ENCODE measurements at regions not wholly inside any gene's neighbourhood (a gene's known extent, or its start where the extent isn't known, plus 50 kb on each side); places are given as distances from the start of the nearest gene placed in this dataset.

GRCh38 chr6:139981066-139981624, 606.7 kb upstream of the CITED2 start (continued):
- TF ChIP-seq AFF4 (CRISPR knock-in tag; IDR thresholded peaks at IDR 0.05) (no peak), ADNP (tag; IDR thresholded peaks at IDR 0.05) (peak; percentile 73), SLC30A9 (CRISPR knock-in tag; IDR thresholded peaks at IDR 0.05) (no peak), GTF2A2 (tag; IDR thresholded peaks at IDR 0.05) (no peak), TBP (optimal IDR thresholded peaks at IDR 0.05; ENCODE audit: low read depth, low read length) (no peak), CEBPB (tag; IDR thresholded peaks at IDR 0.05) (0 out of 2 replicates have a peak, but pooled peaks have one; percentile 3), ZNF609 (CRISPR knock-in tag; IDR thresholded peaks at IDR 0.05; ENCODE audit: borderline replicate concordance) (no peak)

Measured in K562 (cell line).